ENCODE measurements at regions not wholly inside any gene's neighbourhood (a gene's known extent, or its start where the extent isn't known, plus 50 kb on each side); places are given as distances from the start of the nearest gene placed in this dataset.

GRCh38 chr5:3518051-3518450 lies 77.6 kb upstream of the IRX1 start:
- TF ChIP-seq CTCF (IDR thresholded peaks at IDR 0.05) (no peak), ZFX (IDR thresholded peaks at IDR 0.05; ENCODE audit: borderline replicate concordance) (no peak)
